Skeletal muscle tissue (tissue), 3 donors: ENCODE measurements at regions not wholly inside any gene's neighbourhood (a gene's known extent, or its start where the extent isn't known, plus 50 kb on each side); places are given as distances from the start of the nearest gene placed in this dataset.

Experiments used
- H3K27ac ChIP-seq: one replicate; pipeline ENCODE4 v1.7.0; 2013; ENCODE audit warnings: mild to moderate bottlenecking, low read depth, low read length, inconsistent platforms
- H3K27me3 ChIP-seq, 3 donors: one replicate each; pipeline ENCODE4 v1.7.0; 2013; ENCODE audit warnings: low read length in 3 of 3; ENCODE audit not compliant: control insufficient read depth in 3 of 3, insufficient read depth in 3 of 3
- H3K36me3 ChIP-seq, 3 donors: one replicate each; pipeline ENCODE4 v1.7.0; 2013; ENCODE audit warnings: low read length in 3 of 3; ENCODE audit not compliant: control insufficient read depth in 3 of 3, insufficient read depth in 3 of 3
- H3K4me1 ChIP-seq, 3 donors: one replicate each; pipeline ENCODE4 v1.7.0; 2013; ENCODE audit warnings: low read length in 3 of 3, mild to moderate bottlenecking in 3 of 3; ENCODE audit not compliant: control insufficient read depth in 3 of 3, insufficient read depth in 3 of 3
- H3K4me3 ChIP-seq, 3 donors: one replicate each; pipeline ENCODE4 v1.7.0; 2013; ENCODE audit warnings: low read length in 3 of 3
- H3K9ac ChIP-seq, 3 donors: one replicate each; pipeline ENCODE4 v1.7.0; 2013; ENCODE audit warnings: low read length in 3 of 3, mild to moderate bottlenecking in 3 of 3, moderate library complexity in 2 of 3, low read depth in 1 of 3
- H3K9me3 ChIP-seq, 3 donors: one replicate each; pipeline ENCODE4 v1.7.0; 2013; ENCODE audit warnings: low read length in 3 of 3; ENCODE audit not compliant: control insufficient read depth in 3 of 3
- donor health status: Osteomylitis.

DNA sequence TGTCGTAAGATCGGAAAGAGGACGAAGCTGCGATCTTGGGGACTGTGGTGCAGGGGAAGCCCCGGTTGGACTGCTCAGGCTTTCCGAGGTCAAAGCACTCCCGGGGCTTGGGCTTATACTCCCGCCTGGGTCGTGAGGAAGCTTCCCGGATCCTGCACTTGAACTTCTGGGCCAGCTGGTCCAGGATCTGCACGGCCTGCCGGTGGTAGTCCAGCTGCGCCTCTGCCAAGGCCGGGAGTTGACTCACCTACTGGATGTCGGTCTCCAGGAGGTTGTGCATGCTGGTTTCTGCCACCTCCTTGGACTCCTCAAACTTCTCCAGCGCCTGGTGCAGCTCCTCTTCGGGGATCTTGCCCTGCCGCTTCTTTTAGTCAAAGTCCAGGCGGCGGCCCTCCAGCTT is 99.2 kb downstream of the KPNA2 start:
- Histone ChIP-seq H3K27ac (no peak overlapping the region), H3K9me3 (no peaks in the 10 kb centered on the region), H3K4me3 (no peak overlapping the region), H3K27me3 (no peaks in the 10 kb centered on the region), H3K9ac (no peak overlapping the region), H3K4me1 (peaks cover 0 to 11% (median 10%) of the 10 kb centered on the region in 3 donors), H3K36me3 (peaks cover 3 to 10% (median 8%) of the 10 kb centered on the region in 3 donors)

DNA sequence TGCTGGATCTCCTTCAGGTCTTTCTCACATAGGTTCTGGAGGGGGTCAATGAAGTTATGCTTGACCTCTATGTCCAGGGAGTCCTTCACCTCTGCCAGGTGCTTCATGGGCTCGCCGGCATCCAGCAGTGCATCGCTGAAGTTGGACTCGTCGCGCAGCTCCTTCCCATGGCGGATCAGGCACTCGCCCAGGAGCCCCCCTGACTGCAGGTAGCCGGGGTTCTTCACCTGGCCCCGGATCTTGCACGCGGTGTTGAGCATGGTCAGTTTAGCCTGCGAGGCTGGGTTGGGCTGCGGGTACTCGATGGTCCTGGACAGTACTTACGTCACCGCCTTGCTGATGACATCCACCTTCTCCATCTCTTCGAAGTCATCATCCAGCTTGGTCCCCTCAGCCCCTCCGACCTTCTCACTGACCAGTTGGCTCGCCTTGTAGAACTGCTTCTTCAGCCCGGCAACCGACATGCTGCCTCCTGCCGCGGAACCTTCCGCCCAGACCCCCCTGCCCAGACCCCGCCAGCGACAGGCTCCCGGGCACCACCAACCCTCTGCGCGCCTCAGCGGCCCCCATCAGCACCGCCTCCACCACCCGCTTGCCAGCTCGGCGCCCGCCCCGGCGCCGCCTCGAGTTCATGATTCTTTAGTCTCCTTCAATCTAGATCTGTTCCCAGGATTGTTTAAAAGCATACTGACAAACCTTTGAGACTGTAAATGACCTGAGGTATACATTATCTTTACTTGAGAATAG is 99.8 kb downstream of the KPNA2 start:
- Histone ChIP-seq H3K4me3 (no peak overlapping the region), H3K27me3 (no peaks in the 10 kb centered on the region), H3K9ac (no peak overlapping the region), H3K36me3 (peaks cover under 1 to 8% (median 8%) of the 10 kb centered on the region in 3 donors), H3K9me3 (no peaks in the 10 kb centered on the region), H3K27ac (no peak overlapping the region), H3K4me1 (peaks cover 0 to 9% (median 8%) of the 10 kb centered on the region in 3 donors)

GRCh38 chr17:68141050-68141449 is 105.5 kb downstream of the KPNA2 start:
- H3K36me3 ChIP-seq, result no peaks in the 10 kb centered on the region

DNA sequence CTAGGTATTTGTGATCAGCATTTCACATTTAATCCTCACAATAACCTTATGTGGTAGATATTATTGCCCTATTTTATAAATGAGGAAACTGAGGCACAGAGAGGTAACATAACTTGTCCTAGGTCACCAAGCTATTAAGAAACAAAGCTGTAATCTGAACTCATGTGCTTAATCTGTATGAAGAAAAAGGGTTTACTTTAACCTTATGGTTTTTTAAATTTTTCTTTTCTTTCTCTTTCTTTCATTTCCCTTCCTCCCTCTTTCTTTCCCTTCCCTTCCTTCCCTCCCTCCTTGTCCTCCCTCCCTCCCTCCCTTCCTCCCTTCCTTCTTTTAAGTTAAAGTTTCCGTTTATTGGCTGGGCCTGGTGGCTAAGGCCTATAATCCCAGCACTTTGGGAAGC is 105.2 kb upstream of the AMZ2 start:
- no peaks in the 10 kb centered on the region for H3K9me3 ChIP-seq
- no peak overlapping the region for H3K9ac ChIP-seq
- no peaks in the 10 kb centered on the region for H3K36me3 ChIP-seq
- no peak overlapping the region for H3K4me3 ChIP-seq
- H3K4me1 ChIP-seq, result no peaks in the 10 kb centered on the region
- H3K27me3 ChIP-seq, result no peaks in the 10 kb centered on the region
- H3K27ac ChIP-seq, result no peak overlapping the region

More at GRCh38 chr17:68141050-68141449, 105.5 kb downstream of the KPNA2 start:
- Histone ChIP-seq H3K4me1 (no peaks in the 10 kb centered on the region), H3K4me3 (no peak overlapping the region), H3K9me3 (no peaks in the 10 kb centered on the region), H3K27ac (no peak overlapping the region), H3K27me3 (no peaks in the 10 kb centered on the region), H3K9ac (no peak overlapping the region)

DNA sequence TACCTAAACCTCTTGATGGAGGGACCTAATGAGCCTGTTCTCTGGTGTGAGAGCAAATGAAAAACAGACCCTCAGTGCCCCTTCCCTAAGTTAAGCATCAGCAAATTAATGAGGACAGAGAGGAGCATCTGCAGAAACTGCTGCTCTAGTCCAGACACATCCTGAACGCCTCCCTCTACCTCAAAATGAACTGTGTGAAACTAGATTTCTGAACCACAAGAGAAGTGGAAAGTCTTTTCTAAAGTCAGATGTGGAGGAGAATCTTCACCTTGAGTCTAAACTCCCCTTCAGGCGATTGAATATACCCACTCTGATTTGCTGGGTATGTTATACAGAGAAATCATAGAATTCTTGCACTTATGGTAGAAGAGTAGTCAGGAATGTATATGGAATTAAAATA is 104.4 kb upstream of the AMZ2 start:
- Histone ChIP-seq H3K27me3 (no peaks in the 10 kb centered on the region), H3K36me3 (no peaks in the 10 kb centered on the region), H3K4me1 (no peaks in the 10 kb centered on the region), H3K27ac (no peak overlapping the region), H3K9ac (no peak overlapping the region), H3K4me3 (no peak overlapping the region), H3K9me3 (no peaks in the 10 kb centered on the region)

DNA sequence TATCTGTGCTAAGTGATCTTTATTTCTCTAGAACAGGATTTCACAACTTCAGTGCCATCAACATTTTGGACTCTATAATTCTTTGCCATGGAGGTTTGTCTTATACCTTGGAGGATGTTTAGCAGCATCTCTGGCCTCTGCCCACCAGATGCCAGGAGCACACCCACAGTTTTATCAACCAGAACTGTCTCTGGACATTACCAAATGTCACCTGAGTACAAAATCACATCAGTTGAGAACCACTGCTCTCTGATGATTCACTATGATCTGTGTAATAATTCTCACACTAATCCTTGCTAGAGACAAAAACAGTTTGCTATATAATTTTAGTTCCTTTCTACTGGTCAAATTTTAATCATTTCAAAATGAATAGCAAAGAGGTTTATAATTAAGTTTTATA is 102.8 kb upstream of the AMZ2 start:
- H3K27ac ChIP-seq, result no peak overlapping the region
- no peaks in the 10 kb centered on the region for H3K27me3 ChIP-seq
- no peak overlapping the region for H3K9ac ChIP-seq
- no peak overlapping the region for H3K4me3 ChIP-seq
- H3K36me3 ChIP-seq, result no peaks in the 10 kb centered on the region
- H3K4me1 ChIP-seq, result no peaks in the 10 kb centered on the region
- no peaks in the 10 kb centered on the region for H3K9me3 ChIP-seq

GRCh38 chr17:68148936-68149335 is 98.9 kb upstream of the AMZ2 start:
- no peaks in the 10 kb centered on the region for H3K36me3 ChIP-seq
- H3K9me3 ChIP-seq, result no peaks in the 10 kb centered on the region
- no peak overlapping the region for H3K27ac ChIP-seq
- no peak overlapping the region for H3K4me3 ChIP-seq
- no peak overlapping the region for H3K9ac ChIP-seq
- no peaks in the 10 kb centered on the region for H3K4me1 ChIP-seq
- no peaks in the 10 kb centered on the region for H3K27me3 ChIP-seq

- H3K4me3 ChIP-seq, result no peak overlapping the region
- no peaks in the 10 kb centered on the region for H3K36me3 ChIP-seq
- H3K4me1 ChIP-seq, result no peaks in the 10 kb centered on the region
- H3K9ac ChIP-seq, result no peak overlapping the region
- no peaks in the 10 kb centered on the region for H3K9me3 ChIP-seq
- H3K27me3 ChIP-seq, result no peaks in the 10 kb centered on the region
- no peak overlapping the region for H3K27ac ChIP-seq
Observed at GRCh38 chr17:68152161-68152571, 95.7 kb upstream of the AMZ2 start.

DNA sequence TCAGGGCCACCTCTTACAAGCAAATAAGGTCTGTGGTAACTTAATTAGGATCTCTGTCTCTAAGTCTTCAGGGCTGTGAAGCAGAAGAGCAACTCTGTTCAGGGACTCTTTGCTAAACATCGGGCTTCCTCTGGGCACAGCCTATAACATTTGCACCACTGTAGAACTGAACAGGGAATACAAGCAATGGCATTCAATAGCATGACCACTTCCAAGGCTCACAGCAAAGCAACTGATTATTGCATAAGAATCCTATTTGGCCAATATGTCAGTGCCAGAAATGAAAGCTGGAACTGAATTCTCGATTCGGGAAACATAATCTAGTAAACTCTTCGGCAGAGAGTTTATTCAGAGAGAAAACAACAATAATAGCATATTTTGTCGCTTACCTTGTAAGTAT is 92.2 kb upstream of the AMZ2 start:
- Histone ChIP-seq H3K9me3 (no peaks in the 10 kb centered on the region), H3K4me1 (no peaks in the 10 kb centered on the region), H3K4me3 (no peak overlapping the region), H3K9ac (no peak overlapping the region), H3K27ac (no peak overlapping the region), H3K36me3 (no peaks in the 10 kb centered on the region), H3K27me3 (no peaks in the 10 kb centered on the region)

DNA sequence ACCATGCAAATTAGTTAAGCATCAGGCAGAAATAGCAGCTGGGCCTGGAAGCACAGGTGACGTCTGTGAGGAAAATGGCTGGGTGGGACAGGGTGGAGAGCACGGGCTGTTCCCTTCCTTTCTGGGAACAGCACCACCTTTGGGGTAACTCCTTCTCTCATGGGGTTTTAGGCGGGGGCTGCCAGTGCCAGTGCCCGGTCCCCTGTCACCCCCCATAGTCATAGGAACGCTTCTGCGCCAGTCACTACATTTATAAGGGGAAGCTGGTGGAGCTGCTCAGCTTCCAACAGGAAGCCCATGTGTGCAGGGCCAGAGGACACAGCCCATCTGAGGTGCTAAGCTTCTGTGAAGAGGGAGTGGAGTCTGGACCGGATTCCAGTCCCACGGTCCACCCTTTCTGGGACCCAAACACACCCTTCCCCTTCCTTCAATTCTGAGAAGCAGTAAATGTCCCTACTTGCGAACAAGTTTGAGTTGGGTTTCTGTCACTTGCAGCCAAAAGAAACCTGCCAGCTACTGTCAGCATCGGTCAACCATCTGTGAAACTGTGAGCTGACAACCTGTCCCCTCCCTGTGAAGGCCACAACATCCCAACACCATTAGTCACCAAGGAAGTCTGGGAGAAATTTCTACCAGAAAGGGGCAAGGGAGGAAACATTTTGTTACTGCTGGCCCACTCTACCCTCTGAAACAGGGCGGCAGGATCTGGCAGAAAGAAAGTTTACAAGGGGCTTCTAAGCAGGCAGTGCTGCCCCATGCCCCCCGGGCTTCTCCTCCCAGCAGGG is 86.0 kb upstream of the AMZ2 start:
- no peaks in the 10 kb centered on the region for H3K9me3 ChIP-seq
- no peaks in the 10 kb centered on the region for H3K27me3 ChIP-seq
- H3K4me3 ChIP-seq, result no peak overlapping the region
- no peaks in the 10 kb centered on the region for H3K4me1 ChIP-seq
- H3K9ac ChIP-seq, result no peak overlapping the region
- H3K27ac ChIP-seq, result no peak overlapping the region
- no peaks in the 10 kb centered on the region for H3K36me3 ChIP-seq
